GM21576 (cell line): ENCODE measurements at regions not wholly inside any gene's neighbourhood (a gene's known extent, or its start where the extent isn't known, plus 50 kb on each side); places are given as distances from the start of the nearest gene placed in this dataset.
A peak's percentile ranks its signal among the peaks of the same experiment; 100 is the strongest.
"Not testable (repeated sequence)": the region's sequence is repeated elsewhere in the genome, so short reads cannot be mapped to it uniquely, and the experiment has no call there.

Experiments used
- ATAC-seq: cut with Tn5 transposase; IDR thresholded peaks from one replicate; pipeline ENCODE4 v1.9.1; 2021; ENCODE audit warnings: mild to moderate bottlenecking, moderate library complexity; ENCODE audit not compliant: unreplicated experiment

DNA sequence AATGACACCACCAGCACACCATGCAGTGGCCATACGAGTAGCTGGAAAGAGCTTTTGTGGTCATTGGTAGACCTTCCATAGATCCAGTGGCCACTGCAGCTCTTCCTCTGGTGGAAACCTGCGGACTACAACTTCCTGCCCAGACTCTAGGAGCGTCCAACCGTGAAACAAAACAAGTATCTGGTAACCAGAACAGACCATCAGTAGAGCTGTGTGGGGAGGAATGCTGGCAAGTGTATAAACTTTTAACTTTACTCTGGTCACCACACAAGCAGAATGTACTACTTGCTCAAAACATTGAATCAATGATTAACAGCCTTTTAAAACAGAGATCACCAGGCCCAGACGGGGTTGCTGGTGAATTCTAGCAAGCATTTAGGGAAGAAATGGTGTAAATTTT lies 154.7 kb upstream of the DGKB start:
- ATAC-seq, result no peak

DNA sequence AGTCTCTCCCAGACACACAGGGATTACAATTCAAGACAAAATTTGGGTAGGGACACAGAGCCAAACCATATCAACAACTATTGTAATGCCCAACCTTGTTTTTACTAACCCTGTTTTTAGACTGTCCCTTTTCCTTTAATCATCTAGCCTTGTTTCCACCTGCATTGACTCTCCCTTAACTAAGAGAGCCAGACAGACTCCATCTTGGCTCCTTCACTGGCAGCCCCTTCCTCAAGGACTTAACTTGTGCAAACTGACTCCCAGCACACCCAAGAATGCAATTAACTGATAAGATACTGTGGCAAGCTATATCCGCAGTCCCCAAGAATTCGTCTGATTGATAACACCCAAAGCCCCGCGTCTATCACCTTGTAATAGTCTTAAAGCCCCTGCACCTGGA lies 151.8 kb upstream of the DGKB start:
- ATAC-seq, result not testable (repeated sequence)

DNA sequence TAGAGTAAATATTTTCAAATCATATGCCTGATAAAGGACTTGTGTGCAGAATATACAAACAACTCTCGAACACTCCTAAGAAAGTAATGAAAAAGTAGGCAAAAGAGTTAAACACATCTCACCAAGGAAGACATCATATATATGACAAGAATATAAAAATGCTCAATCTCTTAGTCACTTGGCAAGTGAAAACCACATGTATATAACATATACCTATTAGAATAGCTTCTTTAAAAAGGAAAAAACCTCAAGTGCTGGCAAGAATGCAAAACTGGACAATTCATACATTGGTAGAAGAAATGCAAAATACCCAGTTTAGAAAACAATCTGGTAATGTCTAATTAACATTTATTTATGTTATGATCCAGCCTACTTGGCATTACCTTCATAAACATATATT lies 146.6 kb upstream of the DGKB start:
- no peak for ATAC-seq

DNA sequence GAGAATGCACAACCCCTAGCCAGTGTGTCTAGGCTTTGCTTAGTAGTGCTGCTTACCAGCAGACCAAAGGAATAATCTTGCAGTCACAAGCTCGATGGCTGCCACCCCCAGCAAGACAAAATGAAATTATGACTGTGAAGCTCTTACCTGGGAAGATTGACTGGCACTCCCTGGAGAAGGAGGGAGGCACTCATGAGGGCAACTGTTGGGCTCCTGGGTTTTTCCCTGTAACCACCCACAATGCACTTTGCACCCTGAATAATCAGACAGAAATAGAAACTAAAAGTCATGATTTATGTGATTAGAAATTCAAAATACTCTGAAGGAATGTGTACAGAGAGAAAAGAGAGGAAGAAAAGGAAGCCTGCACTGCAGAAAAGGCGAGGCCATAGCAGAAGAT lies 144.3 kb upstream of the DGKB start:
- ATAC-seq, result no peak

DNA sequence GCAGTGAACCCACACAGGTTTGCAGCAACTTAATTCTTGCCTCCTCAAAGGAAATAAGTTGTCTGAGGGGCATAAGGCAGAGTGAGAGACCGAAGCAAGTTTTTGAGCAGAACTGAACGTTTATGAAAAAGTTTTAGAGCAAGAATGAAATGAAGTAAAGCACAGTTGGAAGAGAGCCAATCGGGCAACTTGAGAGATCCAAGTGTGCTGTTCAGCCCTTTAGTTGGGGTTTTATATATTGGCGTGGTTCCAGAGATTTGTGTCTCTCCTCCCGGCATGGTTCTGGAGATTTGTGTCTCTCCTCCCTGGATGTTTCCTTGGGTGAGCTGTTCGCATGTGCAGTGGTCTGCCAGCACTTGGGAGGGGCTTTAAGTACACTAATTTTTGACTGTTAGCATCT lies 141.4 kb upstream of the DGKB start:
- ATAC-seq, result no peak

DNA sequence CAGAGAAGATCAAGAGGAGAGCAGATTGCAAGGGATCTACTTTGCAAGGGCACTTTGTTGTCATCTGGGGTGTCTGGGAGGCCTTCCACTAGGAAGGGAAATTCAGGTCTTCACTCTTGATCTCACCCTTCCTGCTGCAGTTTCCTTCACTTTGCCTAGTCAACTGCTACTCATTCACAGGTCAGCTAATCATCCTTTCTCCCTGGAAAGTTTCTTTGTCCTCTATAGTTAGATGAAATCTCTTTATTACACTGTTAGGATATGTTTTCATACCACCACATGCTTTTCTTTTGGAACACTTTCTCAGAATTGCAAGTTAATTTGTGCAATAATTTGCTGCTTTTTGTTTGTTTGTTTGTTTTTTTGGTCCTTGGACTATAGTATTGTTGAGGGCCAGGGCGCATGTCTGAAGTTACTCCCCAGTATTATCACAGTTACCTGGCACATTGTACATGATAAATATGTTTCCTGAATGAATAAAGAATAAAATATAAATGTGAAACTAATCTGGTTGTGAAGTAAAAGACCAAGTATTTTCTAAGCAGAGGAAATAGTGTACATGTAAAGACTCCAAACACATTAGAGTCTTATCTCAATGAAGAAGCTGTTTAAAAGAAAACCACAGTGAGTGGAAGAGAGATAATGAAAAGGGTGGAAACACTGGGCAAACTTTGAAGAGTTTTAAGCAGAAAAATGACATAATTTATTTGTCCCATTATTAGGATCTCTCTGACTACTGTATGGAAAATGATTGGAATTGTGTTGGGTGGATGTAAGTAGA lies 139.9 kb upstream of the DGKB start:
- no peak for ATAC-seq

DNA sequence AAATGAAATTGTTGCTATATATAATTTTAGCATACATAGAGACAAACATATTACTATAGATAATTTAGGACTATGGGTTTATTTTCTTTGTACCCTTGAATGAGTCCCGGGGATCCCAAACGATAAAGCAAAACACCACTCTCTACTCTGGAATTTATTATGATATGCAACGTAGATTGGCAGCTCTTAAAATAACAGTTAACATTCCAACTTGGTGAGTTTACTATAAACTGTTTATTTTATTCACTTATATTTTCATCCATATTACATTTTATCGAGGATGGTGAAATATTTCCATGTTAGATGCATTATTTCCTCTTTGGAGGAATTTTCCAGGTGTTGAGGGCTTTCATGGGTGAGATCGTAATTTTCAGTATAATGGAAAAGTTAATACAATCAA lies 138.7 kb upstream of the DGKB start:
- no peak for ATAC-seq

DNA sequence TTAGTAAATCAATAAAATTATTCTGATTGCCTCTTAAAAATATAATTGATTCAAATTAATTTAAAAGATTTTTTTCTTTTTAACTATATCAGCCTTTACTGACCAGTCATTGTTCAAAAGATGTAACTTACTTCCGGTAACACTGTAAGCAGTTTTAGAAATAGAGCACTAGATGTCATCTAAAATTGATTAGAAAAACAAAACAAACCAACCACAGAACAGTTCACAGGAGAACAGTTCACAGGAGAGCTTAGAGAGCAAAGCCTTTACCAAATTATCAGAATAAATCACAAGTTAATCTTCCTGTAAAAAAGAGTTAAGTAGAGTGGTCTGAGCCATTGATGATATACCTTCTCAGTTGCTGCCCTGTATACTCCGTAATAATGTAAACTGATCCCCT lies 133.3 kb upstream of the DGKB start:
- no peak for ATAC-seq

DNA sequence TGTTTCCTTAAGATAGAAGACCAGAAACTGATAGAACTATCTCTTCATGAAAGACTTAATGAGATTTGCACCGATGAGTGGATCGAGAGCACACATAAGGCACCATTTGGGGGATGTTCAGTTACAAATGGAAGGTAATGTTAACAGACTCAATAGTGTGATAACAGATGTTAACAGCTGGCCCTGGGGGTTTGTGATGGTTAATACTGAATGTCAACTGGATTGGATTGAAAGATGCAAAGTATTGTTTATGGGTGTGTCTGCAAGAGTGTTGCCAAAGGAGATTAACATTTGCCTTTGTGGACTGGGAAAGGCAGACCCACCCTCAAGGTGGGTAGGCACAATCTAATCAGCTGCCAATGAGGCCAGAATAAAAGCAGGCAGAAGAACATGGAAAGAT lies 130.5 kb upstream of the DGKB start:
- ATAC-seq, result no peak

DNA sequence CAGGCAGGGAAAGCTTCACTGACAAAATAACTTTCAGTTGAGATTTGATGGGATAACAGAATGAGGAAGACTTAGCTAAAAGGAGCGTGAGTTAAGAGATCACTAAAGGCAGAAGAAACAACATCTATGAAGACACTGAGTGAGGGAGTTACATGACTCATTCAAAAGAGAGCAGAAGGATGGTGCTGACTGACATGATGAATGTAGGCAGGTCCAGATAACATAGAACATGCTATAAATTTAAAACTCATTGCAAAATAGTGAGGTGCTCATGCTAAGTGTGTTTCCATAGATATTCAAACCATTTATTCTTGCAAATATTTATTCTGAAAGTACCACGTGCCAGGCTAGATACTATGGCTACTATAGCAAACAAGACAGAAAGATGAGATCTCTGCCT lies 116.4 kb upstream of the DGKB start:
- ATAC-seq, result no peak

DNA sequence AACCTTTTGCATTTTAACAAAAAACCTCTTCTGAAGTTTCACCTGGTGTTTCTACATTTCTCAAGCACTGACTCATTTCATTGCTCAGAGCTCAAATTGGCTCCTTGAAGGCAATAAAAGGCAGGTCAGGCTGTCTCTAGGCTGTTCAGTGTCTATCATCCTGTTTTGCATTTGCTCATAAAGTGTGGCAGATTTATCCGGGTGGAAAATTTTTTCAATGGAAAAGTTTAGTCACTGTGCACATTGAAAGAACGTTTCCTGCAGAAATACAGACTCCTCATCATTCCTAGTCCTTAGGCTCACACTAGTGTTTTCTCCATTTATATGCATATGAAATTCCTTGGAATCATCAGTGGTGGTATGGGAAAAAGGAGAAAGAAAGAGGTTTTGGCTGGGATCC lies 114.2 kb upstream of the DGKB start:
- ATAC-seq, result no peak

DNA sequence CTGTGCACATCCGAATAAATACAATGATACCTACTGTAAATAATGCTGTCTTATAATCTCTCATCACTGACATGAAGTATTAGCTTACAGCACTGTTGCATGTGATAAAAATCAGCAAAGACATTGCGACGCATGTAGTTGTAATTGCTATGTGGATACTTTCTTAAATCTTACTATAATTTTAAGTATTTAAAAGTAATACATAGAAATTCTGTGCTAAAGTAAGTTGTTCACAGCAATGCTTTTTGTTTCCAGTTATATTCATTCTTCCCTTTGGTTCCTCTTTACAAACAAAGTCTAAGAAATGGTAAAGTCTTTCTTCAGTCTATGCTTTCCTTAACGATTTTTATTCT lies 113.7 kb upstream of the DGKB start:
- ATAC-seq, result no peak

DNA sequence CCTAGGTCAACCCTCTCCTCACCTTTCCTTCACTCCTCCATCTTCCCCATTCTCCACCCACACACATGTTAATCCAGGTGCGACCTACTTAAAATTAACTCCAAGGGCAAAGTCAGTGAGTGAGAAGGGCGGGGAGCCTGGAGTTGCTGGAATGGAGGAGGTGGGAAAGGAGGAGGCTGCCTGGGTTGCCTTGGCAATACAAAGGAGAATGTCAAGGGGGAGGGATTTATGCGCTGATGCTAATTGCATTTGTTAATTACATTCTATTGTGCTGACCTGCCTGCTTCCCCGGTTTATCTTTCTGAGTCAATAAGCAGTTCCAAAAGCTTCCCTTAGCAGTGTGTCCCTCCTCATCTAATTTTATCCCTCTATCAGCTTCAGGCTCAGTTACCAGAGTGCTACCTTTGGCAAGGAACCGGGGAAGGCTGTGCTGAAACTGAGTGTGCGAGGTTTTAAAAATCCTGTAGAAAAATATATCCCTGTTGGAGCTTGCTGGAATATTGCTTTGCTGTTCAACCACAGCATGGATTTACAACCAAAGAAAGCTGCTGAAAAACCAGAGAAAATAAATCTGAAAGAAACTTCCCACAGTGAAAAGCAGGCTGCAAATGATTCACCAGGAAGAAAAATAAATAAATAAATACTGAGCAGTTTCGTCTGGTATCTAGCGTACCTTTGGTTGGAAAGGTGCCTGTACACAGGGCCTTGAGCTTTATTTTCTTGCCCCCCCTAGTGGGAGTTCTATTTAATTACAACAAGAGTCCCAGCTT lies 113.2 kb upstream of the DGKB start:
- peak; percentile 90 for ATAC-seq

DNA sequence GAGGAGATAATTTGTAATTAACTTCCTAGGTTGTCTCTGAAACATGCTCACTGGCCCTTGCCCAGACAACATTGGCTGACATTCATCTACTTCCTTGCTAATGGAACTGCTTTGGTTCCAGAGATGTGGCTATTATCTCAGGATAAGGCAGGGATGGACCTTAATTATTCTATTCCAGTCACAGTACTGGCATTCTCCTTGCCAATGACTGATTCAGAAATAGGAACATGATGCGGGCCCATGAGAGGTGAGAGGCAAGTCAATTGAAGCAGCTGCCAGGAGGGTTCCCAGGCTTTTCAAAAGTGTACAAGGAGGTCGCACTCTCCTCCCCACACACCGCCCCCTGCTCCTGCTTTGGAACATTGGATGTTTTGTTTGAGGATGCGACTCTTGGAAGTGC lies 109.6 kb upstream of the DGKB start:
- no peak for ATAC-seq

DNA sequence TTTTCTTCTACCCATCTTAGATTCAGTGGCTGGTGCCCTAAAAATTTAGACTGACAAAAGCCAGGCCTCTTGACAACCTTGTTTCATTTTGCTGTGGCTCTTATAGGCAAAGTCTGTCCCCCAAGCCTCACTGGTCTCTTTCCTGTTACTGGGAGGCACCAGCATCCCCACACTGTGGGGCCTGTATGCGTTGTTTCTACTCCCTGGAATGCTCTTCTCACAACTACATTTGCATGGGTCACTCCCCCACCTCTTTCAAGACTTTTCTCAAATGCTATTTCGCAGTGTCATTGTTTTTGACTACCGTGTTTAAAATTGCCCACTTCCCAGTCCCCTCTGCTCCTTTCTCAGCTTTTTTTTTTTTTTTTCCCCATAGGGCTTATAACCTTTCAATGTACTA lies 108.7 kb upstream of the DGKB start:
- no peak for ATAC-seq

DNA sequence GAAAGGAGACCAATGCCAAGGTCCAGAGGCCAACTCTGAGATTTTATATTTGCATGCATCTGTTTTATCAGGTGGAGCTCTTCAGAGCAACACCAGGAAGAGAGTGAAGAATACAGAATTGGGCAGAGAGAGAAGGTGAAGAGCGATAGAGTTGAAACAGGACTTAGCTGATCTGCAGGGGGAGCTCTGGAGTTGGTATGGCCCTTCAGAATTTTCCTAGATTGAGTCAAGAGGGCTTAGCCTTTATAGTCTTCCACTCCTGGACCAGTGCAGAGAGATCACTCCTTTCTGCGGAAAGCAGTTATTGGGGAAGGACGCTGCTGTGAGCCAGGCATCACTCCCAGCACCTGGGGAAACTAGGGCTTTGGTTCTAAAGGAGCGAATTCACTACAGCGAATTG lies 105.0 kb upstream of the DGKB start:
- no peak for ATAC-seq

DNA sequence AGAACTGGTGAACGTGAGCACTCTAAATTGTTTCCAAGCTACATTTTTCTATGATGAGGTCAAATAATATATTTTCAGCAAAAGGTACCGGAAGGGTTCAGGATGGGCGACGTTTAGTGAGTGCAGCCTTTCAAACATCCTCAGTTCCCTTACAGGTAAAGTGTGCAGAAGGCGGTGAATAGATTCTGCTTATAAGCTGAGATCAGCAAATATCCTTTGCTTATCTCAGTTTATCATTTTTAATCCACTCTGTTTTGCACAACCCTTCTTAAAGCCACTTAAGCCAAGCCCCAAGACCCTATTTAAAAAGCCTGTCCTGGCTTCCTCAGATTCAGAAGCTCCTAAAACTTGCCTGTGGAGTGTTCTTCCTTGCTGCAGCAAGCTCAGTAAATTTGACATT lies 103.1 kb upstream of the DGKB start:
- ATAC-seq, result no peak

DNA sequence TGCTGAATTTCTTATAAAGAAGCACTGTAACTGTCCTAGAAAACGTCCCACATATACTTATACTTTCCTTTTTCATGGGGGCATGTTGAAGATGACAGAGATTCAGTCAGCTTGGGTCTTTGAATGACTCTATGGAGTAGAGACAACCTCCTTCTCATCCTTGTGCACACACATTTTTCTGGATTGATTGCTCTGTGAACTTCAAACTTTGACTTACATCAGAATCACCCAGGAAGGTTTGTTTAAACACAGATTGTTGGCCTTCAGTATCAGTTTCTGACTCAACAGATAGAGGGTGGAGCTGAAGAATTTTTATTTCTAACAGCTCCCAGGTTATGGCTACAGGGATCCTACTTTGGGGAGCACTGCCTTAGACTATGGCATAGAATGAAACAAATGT lies 97.6 kb upstream of the DGKB start:
- no peak for ATAC-seq

DNA sequence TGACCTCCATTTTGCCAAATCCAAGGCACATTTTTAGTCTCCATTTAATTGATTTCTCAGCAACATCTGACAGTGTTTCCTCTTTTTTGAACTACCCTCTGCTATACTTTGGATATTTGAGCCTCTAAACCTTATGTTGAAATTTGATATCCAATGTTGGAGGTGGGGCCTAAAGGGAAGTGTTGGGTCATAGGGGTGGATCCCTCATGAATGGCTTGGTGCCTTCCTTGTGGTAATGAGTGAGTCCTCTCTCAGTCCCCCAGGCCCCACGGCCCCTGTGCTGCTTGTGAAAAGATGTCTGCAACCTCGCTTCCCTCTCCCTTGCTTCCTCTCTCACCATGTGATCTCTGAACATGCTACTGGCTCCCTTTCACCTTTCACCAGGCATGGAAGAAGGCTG lies 96.8 kb upstream of the DGKB start:
- ATAC-seq, result no peak

DNA sequence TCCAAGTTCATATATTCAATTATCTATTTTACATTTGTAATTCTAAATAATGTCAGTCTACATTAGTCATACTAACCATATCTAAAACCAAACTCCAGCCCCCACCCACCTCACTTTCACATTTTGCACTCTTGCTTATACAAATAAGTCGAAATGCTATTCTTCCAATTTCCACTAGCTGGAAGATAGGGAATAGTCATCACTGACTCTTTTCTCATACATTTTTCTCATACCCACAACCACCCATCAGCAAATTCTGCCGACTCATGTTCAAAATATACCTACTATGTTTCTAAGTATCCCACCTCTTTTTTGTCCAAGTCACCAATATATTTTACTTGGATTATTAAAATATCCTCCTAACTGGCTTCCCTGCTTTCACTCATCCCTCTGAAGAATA lies 93.2 kb upstream of the DGKB start:
- no peak for ATAC-seq

DNA sequence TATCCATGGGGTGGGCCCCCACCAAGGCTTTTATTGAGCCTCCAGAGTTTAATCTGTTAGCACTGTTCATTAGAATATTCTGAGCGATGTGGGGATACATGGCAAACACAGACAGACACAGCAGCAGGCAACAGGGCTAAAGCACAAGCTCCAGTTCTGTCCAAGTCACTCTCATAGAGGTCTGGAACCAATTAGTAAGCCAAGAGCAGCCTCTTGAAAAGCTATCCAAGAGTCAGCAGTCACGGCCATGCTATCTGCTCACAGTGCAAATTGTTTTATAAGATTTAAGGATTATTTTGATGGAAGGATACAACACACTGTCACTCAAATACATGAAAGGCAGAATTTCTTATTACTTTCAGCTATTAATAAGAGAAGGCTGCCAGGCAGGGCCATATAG lies 86.4 kb upstream of the DGKB start:
- ATAC-seq, result no peak

DNA sequence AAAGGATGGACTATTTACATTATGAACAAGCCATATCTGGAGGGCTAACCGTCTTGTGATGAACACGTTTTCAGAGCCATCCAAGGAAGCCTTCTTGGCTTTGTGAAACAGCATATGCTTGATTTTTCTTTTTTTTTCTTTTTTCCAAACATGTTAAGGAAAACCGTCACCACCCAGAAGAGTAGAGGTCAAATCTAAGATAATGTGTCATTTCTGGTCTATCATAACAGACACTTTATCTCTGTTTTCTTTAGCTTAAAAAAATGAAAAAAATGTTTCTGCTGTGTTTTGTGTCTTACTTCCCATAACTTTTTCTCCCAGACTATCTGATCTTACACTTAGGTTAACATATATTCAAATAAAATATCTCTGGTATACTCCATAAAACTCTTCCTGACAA lies 76.1 kb upstream of the DGKB start:
- no peak for ATAC-seq

DNA sequence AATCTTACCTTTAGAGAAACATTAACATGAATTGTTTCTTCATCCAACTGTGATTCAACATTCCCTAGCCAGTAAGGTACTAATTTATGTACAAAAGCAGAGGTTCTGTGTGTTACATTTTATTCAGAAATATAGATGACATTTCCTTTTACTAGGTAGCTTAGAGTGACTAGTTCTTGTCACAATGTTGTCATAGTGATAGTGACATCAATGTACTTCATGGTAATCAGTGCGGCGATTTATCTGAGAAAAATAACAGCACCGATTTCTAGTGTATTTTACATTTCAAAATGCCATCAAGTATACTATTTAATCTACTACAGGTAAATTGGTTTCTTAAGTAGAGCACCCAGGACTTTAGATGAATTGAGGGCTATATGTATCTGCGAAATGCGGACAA lies 72.1 kb upstream of the DGKB start:
- ATAC-seq, result no peak
